ENCODE measurements at regions not wholly inside any gene's neighbourhood (a gene's known extent, or its start where the extent isn't known, plus 50 kb on each side); places are given as distances from the start of the nearest gene placed in this dataset.

- peak; percentile 50 for DNase-seq (ENCODE audit: low spot score)
These were observed 71.7 kb upstream of the ZNRF2 start for GRCh38 chr7:30212701-30213111.

- DNase-seq (ENCODE audit: low spot score): no peak
These were observed 70.8 kb upstream of the ZNRF2 start for GRCh38 chr7:30213637-30214036.

GRCh38 chr7:30214651-30215137 lies 69.7 kb upstream of the ZNRF2 start:
- no peak for DNase-seq (ENCODE audit: low spot score)

- DNase-seq (ENCODE audit: low spot score): no peak
These were observed 62.6 kb upstream of the ZNRF2 start for GRCh38 chr7:30221764-30222163.

GRCh38 chr7:30222515-30223215 lies 61.7 kb upstream of the ZNRF2 start:
- no peak for DNase-seq (ENCODE audit: low spot score)

- DNase-seq (ENCODE audit: low spot score): no peak
These were observed 60.5 kb upstream of the ZNRF2 start for GRCh38 chr7:30223896-30224295.

GRCh38 chr7:30224511-30225062 lies 59.8 kb upstream of the ZNRF2 start:
- peak; percentile 60 for DNase-seq (ENCODE audit: low spot score)

- no peak for DNase-seq (ENCODE audit: low spot score)
These were observed 58.4 kb upstream of the ZNRF2 start for GRCh38 chr7:30225863-30226613.

GRCh38 chr7:30226614-30227268 lies 57.7 kb upstream of the ZNRF2 start:
- no peak for DNase-seq (ENCODE audit: low spot score)

- no peak for DNase-seq (ENCODE audit: low spot score)
These were observed 53.1 kb upstream of the ZNRF2 start for GRCh38 chr7:30231271-30231670.

- no peak for DNase-seq (ENCODE audit: low spot score)
These were observed 52.0 kb upstream of the ZNRF2 start for GRCh38 chr7:30232391-30232790.

Data from COLO829 (cell line).